GM12874 (cell line): ENCODE measurements at regions not wholly inside any gene's neighbourhood (a gene's known extent, or its start where the extent isn't known, plus 50 kb on each side); places are given as distances from the start of the nearest gene placed in this dataset.
A peak's percentile ranks its signal among the peaks of the same experiment; 100 is the strongest.

Experiments
- TF ChIP-seq, protein P1 (sequence below): IDR thresholded peaks from 2 replicates; pipeline ENCODE4 v1.5.1; 2011; ENCODE audit warnings: low read depth, mild to moderate bottlenecking, control low read depth, low read length, moderate library complexity; ENCODE audit not compliant: insufficient read depth

DNA sequence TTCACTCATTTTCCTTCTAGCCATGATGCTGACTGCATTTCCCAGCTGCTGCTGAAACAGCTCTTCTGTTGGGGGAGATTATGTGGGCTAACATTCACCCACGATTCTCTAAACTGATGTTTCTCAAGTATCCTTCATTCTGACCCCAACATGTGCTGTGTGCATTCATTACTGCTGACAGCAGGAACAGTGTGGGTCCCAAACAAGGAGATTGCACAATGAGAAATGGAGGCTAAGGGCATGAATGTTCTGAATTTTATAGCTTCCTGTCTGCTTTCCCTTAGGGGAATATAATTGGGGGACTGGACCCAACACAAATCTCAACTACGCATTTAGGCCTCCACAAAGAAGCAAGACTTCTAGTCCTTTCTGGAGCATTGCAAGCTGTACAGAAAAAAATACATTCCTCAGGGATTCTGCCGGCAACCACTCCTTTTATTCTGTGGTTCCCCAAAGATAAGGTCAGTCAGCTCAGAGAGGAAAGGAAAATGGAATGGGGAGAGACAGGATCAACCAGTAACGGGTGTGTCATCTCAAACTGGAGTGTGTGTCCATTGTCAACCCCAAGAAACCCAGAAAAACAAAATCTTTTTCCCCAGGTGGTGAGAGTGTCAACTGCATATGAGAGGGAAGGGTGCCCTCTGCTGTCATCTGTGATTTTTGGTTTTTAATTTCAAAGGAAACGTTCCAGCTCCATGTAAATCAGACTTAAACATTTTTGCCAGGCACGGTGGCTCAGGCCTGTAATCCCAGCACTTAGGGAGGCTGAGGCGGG lies 81.5 kb upstream of the EGFL6 start:
- TF ChIP-seq, protein P1, sequence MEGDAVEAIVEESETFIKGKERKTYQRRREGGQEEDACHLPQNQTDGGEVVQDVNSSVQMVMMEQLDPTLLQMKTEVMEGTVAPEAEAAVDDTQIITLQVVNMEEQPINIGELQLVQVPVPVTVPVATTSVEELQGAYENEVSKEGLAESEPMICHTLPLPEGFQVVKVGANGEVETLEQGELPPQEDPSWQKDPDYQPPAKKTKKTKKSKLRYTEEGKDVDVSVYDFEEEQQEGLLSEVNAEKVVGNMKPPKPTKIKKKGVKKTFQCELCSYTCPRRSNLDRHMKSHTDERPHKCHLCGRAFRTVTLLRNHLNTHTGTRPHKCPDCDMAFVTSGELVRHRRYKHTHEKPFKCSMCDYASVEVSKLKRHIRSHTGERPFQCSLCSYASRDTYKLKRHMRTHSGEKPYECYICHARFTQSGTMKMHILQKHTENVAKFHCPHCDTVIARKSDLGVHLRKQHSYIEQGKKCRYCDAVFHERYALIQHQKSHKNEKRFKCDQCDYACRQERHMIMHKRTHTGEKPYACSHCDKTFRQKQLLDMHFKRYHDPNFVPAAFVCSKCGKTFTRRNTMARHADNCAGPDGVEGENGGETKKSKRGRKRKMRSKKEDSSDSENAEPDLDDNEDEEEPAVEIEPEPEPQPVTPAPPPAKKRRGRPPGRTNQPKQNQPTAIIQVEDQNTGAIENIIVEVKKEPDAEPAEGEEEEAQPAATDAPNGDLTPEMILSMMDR, result peak; percentile 27; the same call in 1 of the 2 replicates

DNA sequence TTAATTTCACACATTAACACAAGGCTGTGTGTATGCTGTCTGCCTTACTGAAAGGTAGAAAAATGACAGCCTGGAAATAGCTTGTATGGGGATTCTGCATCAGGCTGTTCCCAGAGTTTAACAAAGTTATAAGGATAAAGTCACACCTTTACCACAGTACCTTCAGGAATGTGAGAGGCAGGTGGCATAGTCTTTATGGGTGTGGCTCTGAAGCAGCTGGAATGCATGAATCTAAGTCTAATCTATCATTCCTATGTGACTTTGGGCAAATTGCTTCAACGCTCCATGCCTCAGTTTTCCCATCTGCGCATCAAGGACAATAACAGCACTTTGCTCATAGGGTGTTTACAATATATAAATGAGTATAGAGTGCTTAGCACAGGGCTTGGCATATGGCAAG lies 84.2 kb upstream of the EGFL6 start:
- TF ChIP-seq, protein P1, result no peak

DNA sequence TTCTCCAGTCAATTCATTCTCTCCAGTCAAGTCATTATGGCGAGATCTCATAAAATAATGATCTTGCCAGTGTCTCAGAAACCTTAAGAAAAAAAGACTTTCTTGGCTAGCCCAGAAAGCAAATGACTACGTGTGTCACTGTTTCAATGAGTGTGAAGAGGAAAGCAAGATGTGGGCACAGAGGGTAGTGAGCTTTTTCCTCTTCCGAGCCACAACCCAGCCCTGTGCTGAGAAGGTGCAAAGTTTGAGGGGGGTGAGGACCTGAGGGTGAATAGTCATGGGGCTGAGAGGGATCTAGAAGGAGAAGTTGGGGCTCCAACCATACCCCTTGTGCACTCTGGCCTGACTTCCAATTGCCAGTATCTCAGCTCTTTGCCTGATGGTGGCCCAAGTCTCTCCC lies 85.6 kb upstream of the EGFL6 start:
- TF ChIP-seq, protein P1, result no peak

DNA sequence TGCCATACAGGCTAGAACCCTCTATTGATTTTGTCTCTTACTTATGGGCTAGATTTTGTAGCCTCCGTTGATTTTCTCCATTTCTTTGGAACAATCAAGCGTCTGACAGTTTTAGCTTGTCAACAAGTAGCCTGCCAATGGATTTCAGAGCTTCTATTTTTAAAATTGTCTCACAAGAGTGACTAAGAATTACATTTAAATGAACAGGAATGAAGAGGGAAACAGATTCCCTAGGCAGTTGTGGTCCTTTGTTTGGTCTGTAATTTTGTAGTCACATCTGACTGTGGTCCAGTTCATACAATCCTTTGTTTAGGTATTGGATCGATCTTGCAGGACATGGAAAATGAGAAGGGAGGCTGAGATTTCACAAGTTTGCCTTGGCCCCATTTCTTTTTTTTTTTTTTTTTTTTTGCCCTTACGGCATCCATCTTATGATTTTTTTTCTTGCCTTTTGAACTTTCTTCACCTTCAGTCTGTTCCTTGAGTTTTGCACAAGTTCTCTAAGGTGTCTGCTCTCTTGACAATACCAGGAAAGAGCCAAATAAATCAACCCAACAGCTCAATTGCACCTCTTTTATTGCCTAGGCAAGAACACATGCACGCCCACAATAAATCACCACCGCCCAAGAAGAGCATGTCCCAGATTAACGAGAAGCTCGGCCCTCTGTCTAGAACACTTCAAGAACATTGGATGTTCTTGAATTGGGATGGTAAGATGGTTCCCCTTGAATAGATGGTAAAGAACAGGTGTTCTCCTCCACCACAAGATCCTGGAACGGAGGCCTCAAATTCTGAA lies 86.5 kb upstream of the EGFL6 start:
- TF ChIP-seq, protein P1, result no peak

DNA sequence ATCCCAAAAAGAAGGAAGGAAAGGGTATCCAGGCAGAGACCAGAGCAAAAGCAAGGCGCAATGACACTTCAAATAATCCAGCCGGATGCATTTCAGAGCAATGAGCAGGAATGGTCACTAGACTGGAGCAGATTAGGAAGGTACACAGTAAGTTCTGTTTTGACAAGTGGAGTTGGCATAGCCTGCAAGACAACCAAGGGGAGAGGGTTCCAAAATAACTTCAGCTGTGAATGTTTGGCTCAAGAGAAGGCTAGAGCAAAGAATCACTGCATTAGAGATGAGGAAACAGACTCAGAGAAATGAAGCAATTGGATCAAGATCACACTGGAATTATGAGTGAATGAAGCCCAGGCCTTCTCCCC lies 90.0 kb upstream of the EGFL6 start:
- TF ChIP-seq, protein P1, result no peak

DNA sequence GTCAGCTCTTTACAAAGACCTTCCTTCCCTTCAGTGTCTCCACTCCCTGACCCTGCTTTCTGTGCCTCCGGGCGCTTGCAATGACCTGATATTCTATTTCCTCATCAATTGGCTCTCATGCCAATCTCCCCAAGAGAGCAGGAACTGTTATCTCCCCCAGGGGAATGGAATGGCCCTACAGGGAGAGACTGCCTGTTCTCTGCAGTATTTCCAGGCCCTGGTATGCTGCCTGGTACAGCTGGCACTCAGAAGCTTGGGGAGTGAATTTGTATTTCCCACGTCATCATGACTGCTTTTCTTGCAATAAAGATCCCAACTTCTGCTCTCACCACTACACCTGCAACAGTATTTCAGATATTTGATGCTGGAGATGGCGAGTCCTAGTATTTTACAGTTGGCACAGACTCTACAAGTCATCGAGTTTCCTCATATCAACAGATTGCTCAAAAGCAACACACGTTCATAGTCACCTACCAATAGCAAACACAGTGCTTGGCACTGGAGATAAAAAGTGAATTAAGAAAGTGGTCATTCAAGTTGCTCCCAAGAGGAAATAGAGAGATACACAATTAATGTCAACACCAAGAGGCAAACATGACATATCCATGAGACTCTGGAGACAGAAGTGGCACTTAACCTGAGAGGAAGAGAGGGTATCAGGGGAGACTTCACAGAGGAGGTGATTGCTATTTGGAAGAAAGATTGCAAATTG lies 90.5 kb upstream of the EGFL6 start:
- TF ChIP-seq, protein P1, result no peak

DNA sequence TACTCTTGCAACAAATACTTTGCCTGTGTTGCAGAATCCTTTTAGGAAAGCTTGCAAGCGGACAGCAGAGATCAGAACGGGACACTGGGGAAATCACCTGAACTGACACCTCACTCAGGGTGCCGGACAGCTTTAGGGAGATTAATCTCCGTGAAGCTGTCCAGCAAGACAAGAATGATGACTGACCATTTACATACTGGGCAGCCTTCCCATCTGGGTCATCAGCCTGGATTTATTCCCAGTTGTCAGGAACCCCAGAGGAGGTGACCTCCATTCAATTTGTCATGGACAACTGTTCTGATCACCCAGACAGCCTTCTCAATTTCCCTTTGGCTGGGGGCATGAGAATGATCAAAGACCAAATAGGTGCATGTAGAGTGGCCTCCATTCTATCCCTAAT lies 93.0 kb upstream of the EGFL6 start:
- TF ChIP-seq, protein P1, result no peak
